D721Med (cell line): ENCODE measurements at regions not wholly inside any gene's neighbourhood (a gene's known extent, or its start where the extent isn't known, plus 50 kb on each side); places are given as distances from the start of the nearest gene placed in this dataset.

Experiments used
- DNase-seq: peaks from one replicate; pipeline ENCODE4 v3.0.0; 2011; ENCODE audit warnings: low spot score; ENCODE audit not compliant: insufficient read length
- FAIRE-seq: peaks from 2 replicates; lab custom pipeline; 2011; peaks lifted over from hg19 to GRCh38; lab: Jason Lieb, UNC
- CTCF ChIP-seq: IDR thresholded peaks from 2 replicates; pipeline ENCODE4 v1.5.1; 2012; ENCODE audit warnings: mild to moderate bottlenecking, control low read depth; ENCODE audit not compliant: insufficient read depth; ENCODE audit errors: missing control alignments

GRCh38 chr17:5861246-5861645 lies 208.9 kb upstream of the WSCD1 start:
- DNase-seq (no peak), FAIRE-seq (no peak)
- no peak for TF ChIP-seq CTCF

GRCh38 chr17:5861854-5862253 lies 208.3 kb upstream of the WSCD1 start:
- no peak for FAIRE-seq
- TF ChIP-seq CTCF, result no peak
- DNase-seq, result no peak

- DNase-seq, result no peak
- no peak for FAIRE-seq
- no peak for TF ChIP-seq CTCF
These were observed 207.8 kb upstream of the WSCD1 start for GRCh38 chr17:5862395-5862794.

- no peak for FAIRE-seq
- no peak for DNase-seq
- no peak for TF ChIP-seq CTCF
These were observed 205.2 kb upstream of the WSCD1 start for GRCh38 chr17:5864741-5865657.

GRCh38 chr17:5866978-5867377 lies 203.2 kb upstream of the WSCD1 start:
- TF ChIP-seq CTCF, result no peak
- FAIRE-seq, result no peak

GRCh38 chr17:5869041-5869745 lies 201.0 kb upstream of the WSCD1 start:
- DNase-seq (no peak), FAIRE-seq (no peak)
- no peak for TF ChIP-seq CTCF

More at GRCh38 chr17:5866978-5867377, 203.2 kb upstream of the WSCD1 start:
- no peak for DNase-seq
